Kidney tubule cell (primary cell): ENCODE measurements at regions not wholly inside any gene's neighbourhood (a gene's known extent, or its start where the extent isn't known, plus 50 kb on each side); places are given as distances from the start of the nearest gene placed in this dataset.

ENCODE experiments used
- DNase-seq: peaks from one replicate; pipeline ENCODE4 v3.0.0-alpha.2; 2018; ENCODE audit warnings: low spot score

GRCh38 chr6:113508249-113508648 is 348.9 kb upstream of the MARCKS start:
- DNase-seq = no peak

- DNase-seq = no peak
These were observed 346.0 kb upstream of the MARCKS start for GRCh38 chr6:113511100-113511499.

GRCh38 chr6:113512576-113512975 is 344.6 kb upstream of the MARCKS start:
- no peak for DNase-seq

GRCh38 chr6:113513086-113513485 is 344.1 kb upstream of the MARCKS start:
- DNase-seq = no peak

GRCh38 chr6:113522376-113522775 is 334.8 kb upstream of the MARCKS start:
- no peak for DNase-seq

- no peak for DNase-seq
These were observed 332.3 kb upstream of the MARCKS start for GRCh38 chr6:113524826-113525225.

GRCh38 chr6:113526553-113526952 is 330.6 kb upstream of the MARCKS start:
- peak; percentile 2 for DNase-seq

- DNase-seq = no peak
These were observed 330.1 kb upstream of the MARCKS start for GRCh38 chr6:113526995-113527394.

- DNase-seq = no peak
These were observed 329.0 kb upstream of the MARCKS start for GRCh38 chr6:113528111-113528510.

- DNase-seq = peak; percentile 21
These were observed 327.9 kb upstream of the MARCKS start for GRCh38 chr6:113529196-113529595.

- no peak for DNase-seq
These were observed 327.3 kb upstream of the MARCKS start for GRCh38 chr6:113529879-113530278.

GRCh38 chr6:113530769-113531168 is 326.4 kb upstream of the MARCKS start:
- DNase-seq = peak; percentile 72

GRCh38 chr6:113539202-113539601 is 317.9 kb upstream of the MARCKS start:
- no peak for DNase-seq

GRCh38 chr6:113539623-113540022 is 317.5 kb upstream of the MARCKS start:
- DNase-seq = no peak

GRCh38 chr6:113540466-113540865 is 316.7 kb upstream of the MARCKS start:
- DNase-seq = peak; percentile 9

GRCh38 chr6:113551168-113551567 is 306.0 kb upstream of the MARCKS start:
- DNase-seq = no peak

- no peak for DNase-seq
These were observed 300.4 kb upstream of the MARCKS start for GRCh38 chr6:113556775-113557174.

- DNase-seq = no peak
These were observed 298.7 kb upstream of the MARCKS start for GRCh38 chr6:113558431-113558830.

- DNase-seq = peak; percentile 79
These were observed 298.2 kb upstream of the MARCKS start for GRCh38 chr6:113558966-113559365.

GRCh38 chr6:113560376-113560775 is 296.8 kb upstream of the MARCKS start:
- DNase-seq = no peak

- DNase-seq = peak; percentile 75
These were observed 296.2 kb upstream of the MARCKS start for GRCh38 chr6:113560908-113561307.

- no peak for DNase-seq
These were observed 294.9 kb upstream of the MARCKS start for GRCh38 chr6:113562248-113562647.

GRCh38 chr6:113564371-113565171 is 292.6 kb upstream of the MARCKS start:
- DNase-seq = peak; percentile 41

GRCh38 chr6:113565306-113565705 is 291.8 kb upstream of the MARCKS start:
- DNase-seq = no peak
